Neuronal stem cell (in vitro differentiated cells): ENCODE measurements at regions not wholly inside any gene's neighbourhood (a gene's known extent, or its start where the extent isn't known, plus 50 kb on each side); places are given as distances from the start of the nearest gene placed in this dataset.

Source experiments
- DNase-seq: peaks from one replicate; pipeline ENCODE4 v3.0.0-alpha.2; 2013; ENCODE audit warnings: low spot score
- H2AFZ ChIP-seq: one replicate; pipeline ENCODE4 v1.6.1; 2013; ENCODE audit warnings: mild to moderate bottlenecking, low read length, inconsistent platforms
- H2AK5ac ChIP-seq: 2 replicates; pipeline ENCODE4 v1.6.1; 2013; ENCODE audit warnings: low read depth, mild to moderate bottlenecking, inconsistent platforms, low read length, moderate library complexity, mixed read lengths
- H2BK120ac ChIP-seq: 2 replicates; pipeline ENCODE4 v1.6.1; 2013; ENCODE audit warnings: low read depth, mild to moderate bottlenecking, inconsistent platforms, low read length, moderate library complexity, mixed read lengths
- H2BK12ac ChIP-seq: one replicate; pipeline ENCODE4 v1.6.1; 2013; ENCODE audit warnings: low read length, inconsistent platforms
- H2BK15ac ChIP-seq: 2 replicates; pipeline ENCODE4 v1.6.1; 2013; ENCODE audit warnings: mild to moderate bottlenecking, low read length, inconsistent platforms, mixed read lengths
- H2BK5ac ChIP-seq: one replicate; pipeline ENCODE4 v1.6.1; 2013; ENCODE audit warnings: inconsistent platforms, mild to moderate bottlenecking, low read length, moderate library complexity
- H3K14ac ChIP-seq: one replicate; pipeline ENCODE4 v1.6.1; 2013; ENCODE audit warnings: low read length, inconsistent platforms
- H3K18ac ChIP-seq: 2 replicates; pipeline ENCODE4 v1.6.1; 2013; ENCODE audit warnings: low read length, inconsistent platforms
- H3K23ac ChIP-seq: 2 replicates; pipeline ENCODE4 v1.6.1; 2013; ENCODE audit warnings: low read depth, mild to moderate bottlenecking, mixed read lengths, low read length, inconsistent platforms; ENCODE audit not compliant: poor library complexity
- H3K27ac ChIP-seq: replicated peaks from 3 replicates; pipeline ENCODE4 v1.5.1; 2013; ENCODE audit warnings: low read length, inconsistent platforms
- H3K27me3 ChIP-seq, 3 experiments: 2 replicates each; pipeline ENCODE4 v1.6.1; 2013; ENCODE audit warnings: low read length in 3 of 3, mild to moderate bottlenecking in 2 of 3, inconsistent platforms in 1 of 3, low read depth in 1 of 3, mixed read lengths in 1 of 3, moderate library complexity in 1 of 3; ENCODE audit not compliant: control insufficient read depth in 3 of 3, insufficient read depth in 3 of 3
- H3K36me3 ChIP-seq, 2 donors: replicated peaks in 1 of 2; 2 replicates each; pipeline ENCODE4 v1.6.1; 2013; ENCODE audit warnings: low read length in 2 of 2; ENCODE audit not compliant: control insufficient read depth in 2 of 2, insufficient read depth in 2 of 2
- H3K4ac ChIP-seq: 2 replicates; pipeline ENCODE4 v1.6.1; 2013; ENCODE audit warnings: inconsistent platforms, mild to moderate bottlenecking, low read length, moderate library complexity
- H3K4me1 ChIP-seq, 2 donors: 1 replicate in 1 of 2; 2 replicates in 1 of 2; pipeline ENCODE4 v1.6.1; 2013; ENCODE audit warnings: low read length in 2 of 2, low read depth in 1 of 2; ENCODE audit not compliant: control insufficient read depth in 2 of 2, insufficient read depth in 1 of 2
- H3K4me2 ChIP-seq: one replicate; pipeline ENCODE4 v1.6.1; 2013; ENCODE audit warnings: mild to moderate bottlenecking, low read length, inconsistent platforms; ENCODE audit not compliant: insufficient read depth, poor library complexity, severe bottlenecking
- H3K4me3 ChIP-seq, 2 donors: 2 replicates each; pipeline ENCODE4 v1.5.1; 2013; ENCODE audit warnings: low read length in 2 of 2, mild to moderate bottlenecking in 2 of 2, inconsistent platforms in 1 of 2, moderate library complexity in 1 of 2
- H3K79me1 ChIP-seq: one replicate; pipeline ENCODE4 v1.6.1; 2013; ENCODE audit warnings: low read depth, mild to moderate bottlenecking, inconsistent platforms, low read length, moderate library complexity
- H3K9ac ChIP-seq: one replicate; pipeline ENCODE4 v1.6.1; 2013; ENCODE audit warnings: mild to moderate bottlenecking, low read depth, low read length, inconsistent platforms; ENCODE audit not compliant: poor library complexity
- H3K9me3 ChIP-seq, 2 donors: replicated peaks in 1 of 2; 2 replicates each; pipeline versions ENCODE3 to v1.6.1; 2013; ENCODE audit warnings: low read length in 2 of 2, mild to moderate bottlenecking in 2 of 2, inconsistent platforms in 1 of 2, low read depth in 1 of 2, mixed read lengths in 1 of 2, moderate library complexity in 1 of 2; ENCODE audit not compliant: control insufficient read depth in 2 of 2, insufficient read depth in 1 of 2
- H4K8ac ChIP-seq: one replicate; pipeline ENCODE4 v1.6.1; 2013; ENCODE audit warnings: low read depth, mild to moderate bottlenecking, inconsistent platforms, low read length, moderate library complexity
- H4K91ac ChIP-seq: one replicate; pipeline ENCODE4 v1.6.1; 2013; ENCODE audit warnings: low read length, low read depth, mild to moderate bottlenecking, inconsistent platforms; ENCODE audit not compliant: poor library complexity
- WGBS, 2 donors: extraction: QIAGEN DNeasy Blood & Tissue Kit; methylation state at CpG; one replicate each; pipeline ENCODE4 v1.1.7; 2013; ENCODE audit warnings: missing lambda C conversion rate in 2 of 2, mixed read lengths in 1 of 2; ENCODE audit not compliant: insufficient read length in 2 of 2, insufficient replicate concordance in 1 of 2; ENCODE audit errors: extremely low coverage in 2 of 2; 5-methylcytosine and 5-hydroxymethylcytosine counted together

DNA sequence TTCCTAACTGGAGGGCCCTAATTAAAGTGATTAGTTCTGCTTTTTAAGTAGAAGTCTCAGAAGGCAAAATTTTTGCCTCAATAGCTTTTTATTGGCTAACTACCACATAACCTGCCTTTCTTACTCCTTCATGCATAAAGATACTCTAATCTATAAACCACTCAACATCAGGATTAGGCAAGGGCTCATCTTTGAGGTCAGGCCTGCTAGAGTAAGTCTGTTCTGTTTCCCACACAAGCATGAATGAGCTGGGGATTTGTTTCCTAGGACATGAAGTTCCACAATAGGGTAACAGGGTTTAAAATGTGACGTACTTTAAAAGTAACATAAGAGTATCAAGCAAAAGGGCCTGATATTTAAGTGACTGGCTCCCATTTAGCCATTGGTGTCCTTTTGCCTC lies 522.7 kb upstream of the TYRP1 start:
- no peak overlapping the region for H3K27ac ChIP-seq
- no peak overlapping the region for H3K14ac ChIP-seq
- no peak overlapping the region for H4K91ac ChIP-seq
- H3K23ac ChIP-seq = no peak overlapping the region
- no peak overlapping the region for H2BK120ac ChIP-seq
- H2BK5ac ChIP-seq = no peak overlapping the region
- H3K18ac ChIP-seq = no peak overlapping the region
- H2AK5ac ChIP-seq = no peak overlapping the region
- no CpG with 5 or more reads among the region's 1 CpG for WGBS, 2 donors
- no peak overlapping the region for H2AFZ ChIP-seq
- H3K4ac ChIP-seq = no peak overlapping the region
- no peaks in the 10 kb centered on the region for H3K36me3 ChIP-seq
- H4K8ac ChIP-seq = no peak overlapping the region
- H3K4me3 ChIP-seq = no peak overlapping the region
- H3K27me3 ChIP-seq = no peaks in the 10 kb centered on the region
- H3K79me1 ChIP-seq = no peaks in the 10 kb centered on the region
- no peak for DNase-seq
- peaks cover 0 to 5% of the 10 kb centered on the region in 2 donors for H3K4me1 ChIP-seq
- no peak overlapping the region for H3K9ac ChIP-seq
- no peak overlapping the region for H3K4me2 ChIP-seq
- no peak overlapping the region for H2BK12ac ChIP-seq
- no peak overlapping the region for H2BK15ac ChIP-seq
- H3K9me3 ChIP-seq = peaks cover 0 to 1% of the 10 kb centered on the region in 2 donors

DNA sequence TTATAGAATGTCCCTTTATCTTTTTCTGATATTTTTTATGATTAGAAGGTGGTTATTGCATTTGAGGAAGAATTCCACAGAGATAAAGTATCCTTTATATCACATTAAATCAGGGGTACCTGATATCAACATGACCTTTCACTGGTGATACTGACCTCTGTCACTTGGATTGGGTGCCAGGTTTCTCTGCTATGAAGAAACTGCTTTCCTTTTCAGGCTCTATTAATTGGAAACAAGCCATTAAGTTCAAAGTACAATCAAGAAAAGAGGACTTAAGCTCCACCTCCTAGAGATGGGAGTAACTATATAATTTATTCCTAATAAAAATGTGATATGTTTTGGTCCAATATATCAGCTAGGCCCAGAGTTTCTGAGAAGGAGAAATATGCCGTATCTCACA lies 514.6 kb upstream of the TYRP1 start:
- Histone ChIP-seq H3K9ac (no peak overlapping the region), H4K8ac (no peak overlapping the region), H2BK12ac (no peak overlapping the region), H3K27me3 (no peaks in the 10 kb centered on the region), H2AK5ac (no peak overlapping the region), H2BK15ac (no peak overlapping the region), H3K4me1 (no peaks in the 10 kb centered on the region), H3K4ac (no peak overlapping the region), H3K14ac (no peak overlapping the region), H3K36me3 (no peaks in the 10 kb centered on the region), H3K27ac (no peak overlapping the region), H4K91ac (no peak overlapping the region), H3K4me2 (no peak overlapping the region), H3K4me3 (no peak overlapping the region), H3K23ac (no peak overlapping the region), H2AFZ (no peak overlapping the region), H3K79me1 (no peaks in the 10 kb centered on the region), H3K18ac (no peak overlapping the region), H2BK5ac (no peak overlapping the region), H3K9me3 (peaks cover 0 to 1% of the 10 kb centered on the region in 2 donors), H2BK120ac (no peak overlapping the region)
- WGBS, 2 donors = no CpG with 5 or more reads among the region's 1 CpG
- no peak for DNase-seq

DNA sequence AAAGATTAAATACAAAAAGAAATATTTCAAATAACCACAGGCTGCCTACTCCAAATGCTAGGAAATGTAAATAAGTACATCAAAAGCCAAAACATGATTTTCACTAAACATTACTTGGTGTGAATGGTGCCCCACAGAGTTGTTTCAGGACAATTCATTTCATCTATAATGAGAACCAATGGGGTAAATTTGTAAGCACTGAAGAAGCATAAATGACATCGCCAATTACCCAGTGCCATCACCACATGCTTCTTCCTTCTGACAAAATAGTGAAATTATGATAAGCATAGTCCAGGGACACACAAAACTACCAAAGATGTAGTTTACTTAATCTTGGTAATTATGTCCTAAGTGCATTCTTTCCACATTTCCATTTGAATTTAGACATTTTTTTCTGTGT lies 510.4 kb upstream of the TYRP1 start:
- DNase-seq = no peak
- H3K18ac ChIP-seq = no peak overlapping the region
- H3K4me1 ChIP-seq = no peaks in the 10 kb centered on the region
- no peaks in the 10 kb centered on the region for H3K9me3 ChIP-seq
- no CpG with 5 or more reads among the region's 1 CpG for WGBS, 2 donors
- no peak overlapping the region for H2BK5ac ChIP-seq
- no peak overlapping the region for H2BK15ac ChIP-seq
- no peak overlapping the region for H2AK5ac ChIP-seq
- H3K9ac ChIP-seq = no peak overlapping the region
- no peak overlapping the region for H4K91ac ChIP-seq
- no peak overlapping the region for H3K4me2 ChIP-seq
- H3K36me3 ChIP-seq = no peaks in the 10 kb centered on the region
- H4K8ac ChIP-seq = no peak overlapping the region
- H3K27me3 ChIP-seq = no peaks in the 10 kb centered on the region
- no peak overlapping the region for H2AFZ ChIP-seq
- no peak overlapping the region for H2BK12ac ChIP-seq
- H2BK120ac ChIP-seq = no peak overlapping the region
- no peak overlapping the region for H3K14ac ChIP-seq
- no peaks in the 10 kb centered on the region for H3K79me1 ChIP-seq
- no peak overlapping the region for H3K23ac ChIP-seq
- H3K4me3 ChIP-seq = no peak overlapping the region
- H3K4ac ChIP-seq = no peak overlapping the region
- no peak overlapping the region for H3K27ac ChIP-seq

DNA sequence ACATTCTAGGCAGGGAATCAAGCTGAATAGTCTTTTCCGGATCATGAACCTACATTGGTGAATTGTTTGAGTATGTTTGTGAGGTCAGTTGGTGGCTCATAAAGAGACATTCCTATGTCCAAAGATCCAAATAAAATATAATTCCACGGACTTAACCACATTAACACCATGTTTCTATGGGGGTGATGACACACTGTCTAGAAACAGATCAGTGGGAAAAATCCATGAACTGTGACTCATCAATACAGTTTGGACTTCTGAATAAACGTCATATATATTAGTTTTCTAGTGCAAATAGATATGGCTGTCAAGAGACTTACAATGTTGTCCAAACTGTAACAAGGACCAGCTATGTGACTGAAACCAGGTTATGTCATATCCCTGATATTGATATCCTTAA lies 509.9 kb upstream of the TYRP1 start:
- Histone ChIP-seq H4K91ac (no peak overlapping the region), H2BK15ac (no peak overlapping the region), H3K9me3 (no peaks in the 10 kb centered on the region), H4K8ac (no peak overlapping the region), H3K27ac (no peak overlapping the region), H3K4me2 (no peak overlapping the region), H3K79me1 (no peaks in the 10 kb centered on the region), H3K36me3 (no peaks in the 10 kb centered on the region), H2BK12ac (no peak overlapping the region), H2BK5ac (no peak overlapping the region), H3K27me3 (no peaks in the 10 kb centered on the region), H3K4me3 (no peak overlapping the region), H3K14ac (no peak overlapping the region), H3K4me1 (no peaks in the 10 kb centered on the region), H3K4ac (no peak overlapping the region), H2BK120ac (no peak overlapping the region), H3K18ac (no peak overlapping the region), H2AFZ (no peak overlapping the region), H3K23ac (no peak overlapping the region), H2AK5ac (no peak overlapping the region), H3K9ac (no peak overlapping the region)
- DNase-seq = no peak
- no CpG with 5 or more reads among the region's 3 CpGs for WGBS, 2 donors
